Iris pigment epithelial cell (primary cell): ENCODE measurements at regions not wholly inside any gene's neighbourhood (a gene's known extent, or its start where the extent isn't known, plus 50 kb on each side); places are given as distances from the start of the nearest gene placed in this dataset.
"Not testable (repeated sequence)": the region's sequence is repeated elsewhere in the genome, so short reads cannot be mapped to it uniquely, and the experiment has no call there.

Source experiments
- DNase-seq: peaks from one replicate; pipeline ENCODE4 v3.0.0-alpha.2; 2011; ENCODE audit warnings: low read depth

GRCh38 chr1:233722212-233722979 is 108.5 kb downstream of the KCNK1 start:
- DNase-seq: no peak

GRCh38 chr1:233723387-233723786 is 109.5 kb downstream of the KCNK1 start:
- DNase-seq: no peak

GRCh38 chr1:233724131-233724631 is 110.3 kb downstream of the KCNK1 start:
- DNase-seq: not testable (repeated sequence)

- DNase-seq: no peak
These were observed 111.5 kb downstream of the KCNK1 start for GRCh38 chr1:233725423-233725822.

- DNase-seq: no peak
These were observed 114.8 kb downstream of the KCNK1 start for GRCh38 chr1:233728721-233729120.

GRCh38 chr1:233730380-233730779 is 116.5 kb downstream of the KCNK1 start:
- no peak for DNase-seq

GRCh38 chr1:233730809-233731208 is 116.9 kb downstream of the KCNK1 start:
- DNase-seq: no peak

GRCh38 chr1:233732206-233732605 is 118.3 kb downstream of the KCNK1 start:
- DNase-seq: no peak

- no peak for DNase-seq
These were observed 120.5 kb downstream of the KCNK1 start for GRCh38 chr1:233734456-233734855.

- DNase-seq: no peak
These were observed 121.4 kb downstream of the KCNK1 start for GRCh38 chr1:233735331-233735730.

- no peak for DNase-seq
These were observed 121.9 kb downstream of the KCNK1 start for GRCh38 chr1:233735847-233736246.

- DNase-seq: no peak
These were observed 123.4 kb downstream of the KCNK1 start for GRCh38 chr1:233737341-233737740.

- DNase-seq: no peak
These were observed 124.5 kb downstream of the KCNK1 start for GRCh38 chr1:233738396-233738795.

- no peak for DNase-seq
These were observed 124.9 kb downstream of the KCNK1 start for GRCh38 chr1:233738850-233739249.

GRCh38 chr1:233744779-233745513 is 131.0 kb downstream of the KCNK1 start:
- DNase-seq: no peak

- DNase-seq: no peak
These were observed 136.2 kb downstream of the KCNK1 start for GRCh38 chr1:233750139-233750538.

GRCh38 chr1:233759665-233760064 is 144.8 kb upstream of the SLC35F3 start:
- no peak for DNase-seq

- DNase-seq: not testable (repeated sequence)
These were observed 140.2 kb upstream of the SLC35F3 start for GRCh38 chr1:233764304-233764703.

GRCh38 chr1:233777566-233777965 is 126.9 kb upstream of the SLC35F3 start:
- no peak for DNase-seq

GRCh38 chr1:233780049-233780448 is 124.4 kb upstream of the SLC35F3 start:
- no peak for DNase-seq

GRCh38 chr1:233782937-233783586 is 121.4 kb upstream of the SLC35F3 start:
- no peak for DNase-seq

- DNase-seq: no peak
These were observed 116.9 kb upstream of the SLC35F3 start for GRCh38 chr1:233787599-233787998.

- no peak for DNase-seq
These were observed 115.8 kb upstream of the SLC35F3 start for GRCh38 chr1:233788687-233789086.
